Jurkat, Clone E6-1 (cell line): ENCODE measurements at regions not wholly inside any gene's neighbourhood (a gene's known extent, or its start where the extent isn't known, plus 50 kb on each side); places are given as distances from the start of the nearest gene placed in this dataset.

Source experiments
- DNase-seq: peaks from one replicate; pipeline ENCODE4 v3.0.0-alpha.2; 2011; ENCODE audit warnings: low read depth, low spot score
- H3K4me3 ChIP-seq: 2 replicates; pipeline ENCODE4 v1.5.1; 2011; ENCODE audit warnings: mild to moderate bottlenecking, low read length, control low read depth, moderate library complexity

- DNase-seq, result no peak
- H3K4me3 ChIP-seq, result no peak overlapping the region
These were observed 53.4 kb downstream of the GAS1 start for GRCh38 chr9:86893811-86894490.

- no peak for DNase-seq
- no peak overlapping the region for H3K4me3 ChIP-seq
These were observed 54.7 kb downstream of the GAS1 start for GRCh38 chr9:86892576-86892975.

GRCh38 chr9:86891886-86892437 is 55.3 kb downstream of the GAS1 start:
- H3K4me3 ChIP-seq, result no peak overlapping the region
- DNase-seq, result no peak

GRCh38 chr9:86891091-86891490 is 56.2 kb downstream of the GAS1 start:
- DNase-seq, result no peak
- no peak overlapping the region for H3K4me3 ChIP-seq

- H3K4me3 ChIP-seq, result no peak overlapping the region
- DNase-seq, result no peak
These were observed 62.1 kb downstream of the GAS1 start for GRCh38 chr9:86885232-86885631.

GRCh38 chr9:86876621-86877196 is 70.6 kb downstream of the GAS1 start:
- no peak for DNase-seq
- no peak overlapping the region for H3K4me3 ChIP-seq

GRCh38 chr9:86868616-86869015 is 78.7 kb downstream of the GAS1 start:
- no peak overlapping the region for H3K4me3 ChIP-seq
- no peak for DNase-seq

- no peak overlapping the region for H3K4me3 ChIP-seq
- DNase-seq, result no peak
These were observed 79.4 kb downstream of the GAS1 start for GRCh38 chr9:86867804-86868313.

GRCh38 chr9:86865952-86866351 is 81.4 kb downstream of the GAS1 start:
- no peak for DNase-seq
- H3K4me3 ChIP-seq, result no peak overlapping the region

GRCh38 chr9:86860006-86860405 is 87.3 kb downstream of the GAS1 start:
- no peak overlapping the region for H3K4me3 ChIP-seq
- no peak for DNase-seq

GRCh38 chr9:86859056-86859455 is 88.2 kb downstream of the GAS1 start:
- no peak overlapping the region for H3K4me3 ChIP-seq
- no peak for DNase-seq

- no peak overlapping the region for H3K4me3 ChIP-seq
- no peak for DNase-seq
These were observed 89.3 kb downstream of the GAS1 start for GRCh38 chr9:86858009-86858408.

GRCh38 chr9:86856259-86856658 is 91.0 kb downstream of the GAS1 start:
- DNase-seq, result no peak
- no peak overlapping the region for H3K4me3 ChIP-seq

GRCh38 chr9:86854898-86855523 is 92.3 kb downstream of the GAS1 start:
- no peak for DNase-seq
- H3K4me3 ChIP-seq, result no peak overlapping the region

- no peak for DNase-seq
These were observed 100.7 kb downstream of the GAS1 start for GRCh38 chr9:86846656-86847055.

GRCh38 chr9:86843206-86843605 is 104.1 kb downstream of the GAS1 start:
- H3K4me3 ChIP-seq, result no peak overlapping the region
- no peak for DNase-seq

More at GRCh38 chr9:86846656-86847055, 100.7 kb downstream of the GAS1 start:
- H3K4me3 ChIP-seq, result no peak overlapping the region

GRCh38 chr9:86842573-86842972 is 104.7 kb downstream of the GAS1 start:
- no peak overlapping the region for H3K4me3 ChIP-seq
- no peak for DNase-seq

GRCh38 chr9:86839522-86839921 is 107.8 kb downstream of the GAS1 start:
- no peak overlapping the region for H3K4me3 ChIP-seq
- no peak for DNase-seq

GRCh38 chr9:86838519-86839497 is 108.5 kb downstream of the GAS1 start:
- DNase-seq, result no peak
- H3K4me3 ChIP-seq, result no peak overlapping the region
